ENCODE measurements at regions not wholly inside any gene's neighbourhood (a gene's known extent, or its start where the extent isn't known, plus 50 kb on each side); places are given as distances from the start of the nearest gene placed in this dataset.

DNA sequence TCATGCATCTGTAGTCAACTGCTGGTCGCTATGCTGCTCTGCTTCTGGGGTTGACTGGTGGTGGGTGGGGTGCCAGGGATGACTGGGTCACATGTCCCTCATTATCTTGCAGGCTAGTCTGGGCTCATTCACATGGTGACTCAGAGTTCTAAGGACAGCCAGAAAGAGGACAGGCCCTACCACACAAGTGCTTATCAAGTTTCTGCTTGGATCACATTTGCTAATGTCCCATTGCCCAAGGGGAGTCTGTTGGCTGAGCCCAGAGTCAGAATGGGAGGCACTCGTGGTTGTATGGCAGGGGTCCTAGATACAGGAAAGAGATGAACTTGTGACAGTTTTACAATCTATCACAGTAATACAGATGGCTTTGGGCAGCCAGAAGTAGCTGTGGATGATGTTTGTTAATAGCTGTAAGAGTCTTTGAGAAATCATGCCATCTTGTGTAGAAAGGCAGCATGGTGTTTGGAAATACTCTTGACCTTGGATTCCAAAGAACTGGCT lies 221.3 kb downstream of the GPAT3 start:
- TF ChIP-seq, protein P1, sequence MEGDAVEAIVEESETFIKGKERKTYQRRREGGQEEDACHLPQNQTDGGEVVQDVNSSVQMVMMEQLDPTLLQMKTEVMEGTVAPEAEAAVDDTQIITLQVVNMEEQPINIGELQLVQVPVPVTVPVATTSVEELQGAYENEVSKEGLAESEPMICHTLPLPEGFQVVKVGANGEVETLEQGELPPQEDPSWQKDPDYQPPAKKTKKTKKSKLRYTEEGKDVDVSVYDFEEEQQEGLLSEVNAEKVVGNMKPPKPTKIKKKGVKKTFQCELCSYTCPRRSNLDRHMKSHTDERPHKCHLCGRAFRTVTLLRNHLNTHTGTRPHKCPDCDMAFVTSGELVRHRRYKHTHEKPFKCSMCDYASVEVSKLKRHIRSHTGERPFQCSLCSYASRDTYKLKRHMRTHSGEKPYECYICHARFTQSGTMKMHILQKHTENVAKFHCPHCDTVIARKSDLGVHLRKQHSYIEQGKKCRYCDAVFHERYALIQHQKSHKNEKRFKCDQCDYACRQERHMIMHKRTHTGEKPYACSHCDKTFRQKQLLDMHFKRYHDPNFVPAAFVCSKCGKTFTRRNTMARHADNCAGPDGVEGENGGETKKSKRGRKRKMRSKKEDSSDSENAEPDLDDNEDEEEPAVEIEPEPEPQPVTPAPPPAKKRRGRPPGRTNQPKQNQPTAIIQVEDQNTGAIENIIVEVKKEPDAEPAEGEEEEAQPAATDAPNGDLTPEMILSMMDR (IDR thresholded peaks at IDR 0.05), result no peak
- no peak for TF ChIP-seq POLR2A (IDR thresholded peaks at IDR 0.05)

Measured in testis (tissue), 2 donors.